ENCODE measurements at regions not wholly inside any gene's neighbourhood (a gene's known extent, or its start where the extent isn't known, plus 50 kb on each side); places are given as distances from the start of the nearest gene placed in this dataset.

- TF ChIP-seq CTCF (IDR thresholded peaks at IDR 0.05; ENCODE audit: low read length) (no peak), EZH2 (IDR thresholded peaks at IDR 0.05; ENCODE audit: borderline replicate concordance, low read length) (no peak)
Observed at GRCh38 chr15:69917056-69917455, 180.7 kb downstream of the TLE3 start.
